IPS-20b (cell line): ENCODE measurements at regions not wholly inside any gene's neighbourhood (a gene's known extent, or its start where the extent isn't known, plus 50 kb on each side); places are given as distances from the start of the nearest gene placed in this dataset.

Experiments
- H3K27ac ChIP-seq: one replicate; pipeline ENCODE4 v1.5.1; 2013; ENCODE audit warnings: low read length
- H3K27me3 ChIP-seq: 2 replicates; pipeline ENCODE4 v1.6.1; 2013; ENCODE audit warnings: mild to moderate bottlenecking, low read length, inconsistent platforms; ENCODE audit not compliant: insufficient read depth
- H3K36me3 ChIP-seq: 2 replicates; pipeline ENCODE4 v1.6.1; 2013; ENCODE audit warnings: low read depth, mild to moderate bottlenecking, inconsistent platforms, low read length, moderate library complexity; ENCODE audit not compliant: insufficient read depth
- H3K4me1 ChIP-seq: 2 replicates; pipeline ENCODE4 v1.6.1; 2013; ENCODE audit warnings: mild to moderate bottlenecking, control low read depth, inconsistent platforms, low read length, moderate library complexity; ENCODE audit not compliant: insufficient read depth
- H3K4me3 ChIP-seq: 2 replicates; pipeline ENCODE4 v1.5.1; 2013; ENCODE audit warnings: mild to moderate bottlenecking, low read length, inconsistent platforms
- H3K9ac ChIP-seq: 2 replicates; pipeline ENCODE4 v1.6.1; 2013; ENCODE audit warnings: low read depth, mild to moderate bottlenecking, inconsistent platforms, low read length, moderate library complexity
- H3K9me3 ChIP-seq: 2 replicates; pipeline ENCODE4 v1.6.1; 2013; ENCODE audit warnings: mild to moderate bottlenecking, low read depth, low read length, inconsistent platforms; ENCODE audit not compliant: insufficient read depth

DNA sequence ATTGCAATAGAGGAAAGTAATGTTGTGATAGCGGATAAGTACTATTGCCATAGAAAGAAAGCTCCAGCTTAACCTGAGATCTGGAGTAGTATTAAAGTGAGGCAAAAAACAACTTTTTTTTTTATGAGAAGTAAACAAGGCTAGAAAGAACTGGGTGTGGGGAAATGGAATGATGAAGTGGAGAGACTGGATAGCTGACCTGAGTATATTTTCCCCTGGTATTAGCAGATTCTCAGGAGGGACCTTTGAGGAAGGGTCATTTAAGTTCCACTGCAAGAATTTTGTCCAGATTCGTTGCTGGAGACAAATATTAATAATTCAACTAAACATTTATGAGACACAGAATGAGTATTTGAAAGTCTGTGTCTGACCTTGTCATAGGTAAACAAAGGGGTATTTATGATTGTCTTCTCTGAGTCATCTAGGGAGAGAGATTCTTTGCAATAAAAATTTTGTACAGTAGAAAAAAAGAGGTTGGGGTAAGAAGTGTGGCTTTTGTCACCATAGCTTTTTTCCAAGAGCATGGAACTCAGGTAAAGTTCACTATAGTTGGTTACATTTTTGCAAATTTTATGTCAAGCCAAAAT is 2095.9 kb downstream of the ARAP2 start:
- H3K9me3 ChIP-seq, result no peaks in the 10 kb centered on the region
- no peaks in the 10 kb centered on the region for H3K27me3 ChIP-seq
- no peak overlapping the region for H3K27ac ChIP-seq
- H3K4me1 ChIP-seq, result no peaks in the 10 kb centered on the region
- no peak overlapping the region for H3K9ac ChIP-seq
- H3K36me3 ChIP-seq, result no peaks in the 10 kb centered on the region
- no peak overlapping the region for H3K4me3 ChIP-seq

DNA sequence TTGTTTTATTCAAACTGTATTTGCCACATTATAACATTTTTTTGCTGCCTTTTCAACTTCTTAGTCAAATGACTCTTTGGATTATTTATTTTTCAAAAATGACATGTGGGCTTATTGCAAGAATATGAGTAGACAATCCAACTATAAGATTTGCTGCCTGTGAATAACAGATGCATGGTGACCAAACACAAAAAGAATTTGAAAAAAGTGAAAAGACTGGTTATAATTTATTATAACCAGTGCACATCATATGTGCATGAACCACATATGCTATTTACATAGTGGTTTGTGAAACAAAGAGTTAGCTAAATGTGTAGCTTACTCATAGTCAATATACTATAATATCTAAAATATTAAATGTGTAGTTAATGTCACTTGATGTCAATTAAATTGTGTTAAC is 2086.8 kb downstream of the ARAP2 start:
- Histone ChIP-seq H3K4me3 (no peak overlapping the region), H3K9ac (no peak overlapping the region), H3K9me3 (peaks cover 5% of the 10 kb centered on the region; the same call in 1 of the 2 replicates), H3K27me3 (no peaks in the 10 kb centered on the region), H3K27ac (no peak overlapping the region), H3K36me3 (no peaks in the 10 kb centered on the region), H3K4me1 (no peaks in the 10 kb centered on the region)

DNA sequence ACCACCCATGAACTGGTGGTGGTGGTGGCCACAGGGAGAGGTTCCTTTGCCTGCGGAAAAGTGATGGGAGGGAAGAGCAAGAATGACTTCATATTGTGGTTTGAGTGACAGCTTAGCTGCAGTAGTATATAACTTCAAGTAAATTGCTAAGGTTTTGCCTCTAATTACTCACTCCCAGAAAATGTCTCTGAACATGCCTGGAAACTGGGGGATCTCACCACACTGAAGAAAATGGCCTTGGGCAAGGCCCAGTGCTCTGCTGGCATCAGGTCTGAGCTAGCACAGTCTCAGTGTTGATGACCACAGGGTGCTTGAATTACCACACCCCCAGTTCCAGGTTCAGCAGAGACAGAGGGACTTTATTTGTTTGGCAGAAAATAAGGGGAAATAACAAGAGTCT is 2085.4 kb downstream of the ARAP2 start:
- H3K9me3 ChIP-seq, result peaks cover 5% of the 10 kb centered on the region; the same call in 1 of the 2 replicates
- no peaks in the 10 kb centered on the region for H3K27me3 ChIP-seq
- H3K4me3 ChIP-seq, result no peak overlapping the region
- no peak overlapping the region for H3K27ac ChIP-seq
- no peaks in the 10 kb centered on the region for H3K4me1 ChIP-seq
- H3K36me3 ChIP-seq, result no peaks in the 10 kb centered on the region
- no peak overlapping the region for H3K9ac ChIP-seq

DNA sequence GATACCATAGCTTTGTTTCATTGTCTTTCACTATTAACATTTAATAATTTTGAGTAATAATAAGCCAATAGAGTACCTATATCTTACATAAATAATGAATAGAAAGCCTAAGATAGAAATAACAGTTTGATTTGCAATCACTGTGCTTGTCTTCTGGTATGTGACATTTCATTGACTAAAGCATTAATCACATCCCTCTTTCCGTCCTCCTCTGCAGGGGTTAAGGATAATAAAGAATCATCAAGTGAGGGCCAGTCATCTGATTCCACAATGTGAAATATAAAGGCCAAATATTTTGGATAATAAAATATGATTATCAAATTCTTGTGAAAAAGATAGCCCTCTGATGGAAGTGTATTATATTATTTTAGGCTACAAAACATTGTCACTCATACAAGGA is 2073.4 kb downstream of the ARAP2 start:
- Histone ChIP-seq H3K27ac (no peak overlapping the region), H3K36me3 (no peaks in the 10 kb centered on the region), H3K4me3 (no peak overlapping the region), H3K9ac (no peak overlapping the region), H3K27me3 (no peaks in the 10 kb centered on the region), H3K9me3 (no peaks in the 10 kb centered on the region), H3K4me1 (no peaks in the 10 kb centered on the region)

DNA sequence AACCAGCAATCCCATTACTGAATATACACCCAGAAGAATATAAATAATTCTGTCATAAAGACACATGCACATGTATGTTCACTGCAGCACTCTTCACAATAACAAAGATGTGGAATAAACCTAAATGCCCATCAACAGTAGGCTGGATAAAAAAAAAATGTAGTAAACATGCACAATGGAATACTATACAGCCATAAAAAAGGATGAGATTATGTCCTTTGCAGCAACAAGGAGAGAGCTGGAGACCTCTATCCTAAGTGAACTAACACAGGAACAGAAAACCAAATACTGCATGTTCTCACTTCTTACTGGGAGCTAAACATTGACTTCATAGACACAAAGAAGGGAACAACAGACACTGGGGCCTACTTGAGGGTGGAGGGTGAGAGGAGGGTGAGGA is 2067.7 kb downstream of the ARAP2 start:
- no peak overlapping the region for H3K9ac ChIP-seq
- no peaks in the 10 kb centered on the region for H3K36me3 ChIP-seq
- peaks cover 3% of the 10 kb centered on the region; the same call in 1 of the 2 replicates for H3K4me1 ChIP-seq
- no peaks in the 10 kb centered on the region for H3K27me3 ChIP-seq
- H3K9me3 ChIP-seq, result peaks cover 5% of the 10 kb centered on the region
- H3K4me3 ChIP-seq, result no peak overlapping the region
- no peak overlapping the region for H3K27ac ChIP-seq

DNA sequence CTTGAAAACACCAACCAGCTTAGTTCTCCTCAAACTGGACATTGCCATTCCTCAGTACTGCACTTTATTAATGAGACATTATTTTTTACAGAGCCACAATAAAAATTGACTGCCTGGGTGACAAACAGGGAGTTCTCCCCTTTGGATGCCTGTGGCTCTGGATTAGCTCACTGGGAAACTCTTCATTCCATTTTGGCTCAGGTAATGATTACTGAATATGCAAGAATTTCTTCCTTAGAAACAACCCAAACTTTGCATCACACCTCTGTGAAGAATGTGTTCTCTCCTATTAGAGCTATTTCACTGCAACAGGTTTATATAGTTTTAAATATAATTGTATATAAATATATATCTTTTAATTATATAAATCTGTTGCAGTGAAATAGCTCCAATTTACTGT is 2065.8 kb downstream of the ARAP2 start:
- no peak overlapping the region for H3K27ac ChIP-seq
- no peaks in the 10 kb centered on the region for H3K27me3 ChIP-seq
- no peaks in the 10 kb centered on the region for H3K36me3 ChIP-seq
- peaks cover 5% of the 10 kb centered on the region for H3K9me3 ChIP-seq
- H3K4me1 ChIP-seq, result peaks cover 3% of the 10 kb centered on the region; the same call in 1 of the 2 replicates
- no peak overlapping the region for H3K4me3 ChIP-seq
- no peak overlapping the region for H3K9ac ChIP-seq

DNA sequence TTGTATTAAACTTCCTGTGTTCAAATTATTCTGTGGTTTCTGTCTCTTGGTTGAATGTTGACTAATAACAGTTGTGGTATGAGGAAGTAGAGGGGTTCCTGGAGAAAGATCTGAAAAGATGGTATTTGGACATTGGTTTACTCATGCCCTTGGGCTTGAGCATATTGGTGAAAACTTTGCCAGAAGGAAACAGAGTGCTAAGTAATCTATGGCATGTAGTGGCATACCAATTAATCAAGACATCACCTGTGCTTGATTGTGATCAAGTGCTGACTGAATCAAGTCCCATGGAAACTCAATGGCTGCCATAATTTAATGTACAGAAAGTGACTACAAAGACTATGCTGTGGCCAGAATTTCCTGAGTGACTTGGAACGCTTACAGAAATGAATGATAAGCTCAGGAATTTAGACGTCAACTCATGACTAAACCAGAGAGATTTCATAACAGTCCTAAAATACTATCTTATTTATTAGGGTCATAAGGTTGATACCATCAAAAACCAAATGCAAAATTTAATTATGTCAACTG is 2062.9 kb downstream of the ARAP2 start:
- Histone ChIP-seq H3K4me1 (peaks cover 21% of the 10 kb centered on the region), H3K27me3 (no peaks in the 10 kb centered on the region), H3K4me3 (no peak overlapping the region), H3K9ac (no peak overlapping the region), H3K27ac (no peak overlapping the region), H3K9me3 (peaks cover 4% of the 10 kb centered on the region), H3K36me3 (no peaks in the 10 kb centered on the region)

DNA sequence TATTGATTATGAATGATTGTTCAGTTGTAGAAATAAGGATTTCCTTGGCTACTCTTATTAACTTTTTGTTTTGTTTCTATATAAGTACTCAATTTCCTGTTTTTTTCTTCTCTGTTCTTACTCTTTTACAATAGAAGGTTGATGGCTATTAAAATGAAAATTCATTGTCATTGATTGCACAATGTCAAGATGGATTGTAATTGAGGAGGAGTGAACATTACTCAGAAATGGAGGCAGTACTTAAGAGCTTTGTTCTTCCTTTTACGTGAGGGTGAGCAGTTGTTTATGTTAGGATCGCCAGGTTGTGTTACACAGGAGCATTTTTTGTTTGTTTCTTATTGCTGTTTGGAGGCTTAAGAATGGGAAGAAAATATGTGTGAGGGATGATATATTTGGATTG is 2062.4 kb downstream of the ARAP2 start:
- Histone ChIP-seq H3K27ac (no peak overlapping the region), H3K9me3 (no peaks in the 10 kb centered on the region), H3K4me3 (no peak overlapping the region), H3K27me3 (no peaks in the 10 kb centered on the region), H3K4me1 (peaks cover 26% of the 10 kb centered on the region), H3K36me3 (no peaks in the 10 kb centered on the region), H3K9ac (no peak overlapping the region)

DNA sequence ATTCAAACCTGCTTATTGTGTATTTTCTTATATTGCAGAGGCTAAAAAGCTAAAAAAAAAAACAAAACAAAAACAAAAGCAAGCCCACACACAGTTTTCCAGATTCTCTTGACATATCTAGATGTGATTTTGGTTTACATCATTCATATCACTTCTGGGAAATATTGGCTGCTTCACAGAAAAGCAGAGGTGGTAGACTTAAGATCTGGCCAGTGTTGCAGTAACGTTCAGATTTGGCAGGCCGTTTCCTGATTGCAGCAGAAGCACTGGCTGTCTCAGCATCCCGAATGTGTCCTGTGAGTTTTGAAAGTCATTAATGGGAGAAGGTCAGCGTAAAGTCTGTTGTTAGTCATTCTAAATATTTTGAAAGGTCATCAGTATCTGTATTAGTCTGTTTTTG is 2062.0 kb downstream of the ARAP2 start:
- no peaks in the 10 kb centered on the region for H3K9me3 ChIP-seq
- H3K27ac ChIP-seq, result no peak overlapping the region
- H3K4me3 ChIP-seq, result no peak overlapping the region
- no peak overlapping the region for H3K9ac ChIP-seq
- H3K4me1 ChIP-seq, result peaks cover 29% of the 10 kb centered on the region
- no peaks in the 10 kb centered on the region for H3K36me3 ChIP-seq
- no peaks in the 10 kb centered on the region for H3K27me3 ChIP-seq

DNA sequence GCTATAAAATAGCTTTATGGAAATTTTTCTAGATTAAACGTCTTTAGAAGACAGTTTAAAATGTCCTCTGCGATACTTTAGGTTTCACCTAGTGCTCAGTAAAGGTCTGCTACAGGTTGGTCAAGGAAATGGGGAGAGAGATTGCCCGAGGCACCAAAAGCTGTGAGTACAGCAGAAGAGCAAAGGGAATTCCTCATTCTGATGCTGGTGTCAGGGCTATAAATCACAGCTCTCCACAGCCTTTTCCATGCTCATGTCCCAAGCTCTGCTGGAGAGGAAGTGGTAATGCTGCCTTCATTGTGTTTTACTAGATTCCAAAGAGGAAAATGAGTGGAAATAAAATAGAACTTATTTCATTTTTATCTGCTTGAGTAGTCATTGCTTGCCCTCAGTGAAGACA is 2060.4 kb downstream of the ARAP2 start:
- no peaks in the 10 kb centered on the region for H3K27me3 ChIP-seq
- no peak overlapping the region for H3K27ac ChIP-seq
- H3K36me3 ChIP-seq, result no peaks in the 10 kb centered on the region
- no peaks in the 10 kb centered on the region for H3K9me3 ChIP-seq
- H3K9ac ChIP-seq, result no peak overlapping the region
- H3K4me1 ChIP-seq, result peaks cover 29% of the 10 kb centered on the region
- H3K4me3 ChIP-seq, result no peak overlapping the region

DNA sequence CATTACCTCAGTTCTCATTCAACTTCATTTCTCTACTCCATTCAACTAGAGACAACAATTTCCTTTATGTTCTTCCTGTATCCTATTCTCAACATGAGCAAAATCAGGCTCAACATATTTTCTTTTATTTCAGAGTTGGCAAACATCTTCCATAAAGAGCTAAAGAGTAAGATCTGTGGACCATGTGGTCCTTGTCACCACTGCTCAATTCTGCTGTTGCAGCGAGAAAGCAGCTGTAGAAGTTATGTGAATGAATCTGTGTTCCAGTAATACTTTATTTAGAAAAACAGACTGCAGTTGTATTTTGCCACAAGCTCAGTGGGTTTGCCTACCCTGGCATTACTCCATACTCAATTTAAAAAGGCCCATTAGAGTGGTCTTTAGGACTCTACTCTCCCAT is 2057.3 kb downstream of the ARAP2 start:
- no peak overlapping the region for H3K4me3 ChIP-seq
- peaks cover 27% of the 10 kb centered on the region for H3K4me1 ChIP-seq
- no peaks in the 10 kb centered on the region for H3K9me3 ChIP-seq
- H3K9ac ChIP-seq, result no peak overlapping the region
- no peak overlapping the region for H3K27ac ChIP-seq
- no peaks in the 10 kb centered on the region for H3K27me3 ChIP-seq
- H3K36me3 ChIP-seq, result no peaks in the 10 kb centered on the region

DNA sequence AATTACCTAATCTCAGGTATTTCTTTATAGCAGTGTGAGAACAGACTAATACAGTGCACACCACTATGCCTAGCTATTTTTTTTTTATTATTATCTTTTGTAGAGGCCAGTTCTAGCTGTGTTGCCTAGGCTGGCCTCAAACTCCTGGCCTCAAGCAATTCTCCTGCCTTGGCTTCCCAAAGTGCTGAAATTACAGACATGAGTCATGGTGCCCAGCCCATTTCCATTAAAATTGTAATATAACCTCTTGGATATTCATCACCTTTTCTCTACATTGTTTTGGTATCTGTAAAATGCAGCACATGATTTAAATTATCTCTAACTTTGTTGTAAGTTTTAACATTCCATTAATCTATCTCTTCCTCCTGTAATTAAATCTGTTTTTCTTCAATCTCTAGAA is 2052.9 kb downstream of the ARAP2 start:
- Histone ChIP-seq H3K27ac (no peak overlapping the region), H3K9ac (no peak overlapping the region), H3K4me3 (no peak overlapping the region), H3K27me3 (no peaks in the 10 kb centered on the region), H3K36me3 (no peaks in the 10 kb centered on the region), H3K4me1 (peaks cover 8% of the 10 kb centered on the region; the same call in 1 of the 2 replicates), H3K9me3 (no peaks in the 10 kb centered on the region)
